HFF-Myc (cell line): ENCODE measurements at regions not wholly inside any gene's neighbourhood (a gene's known extent, or its start where the extent isn't known, plus 50 kb on each side); places are given as distances from the start of the nearest gene placed in this dataset.

Source experiments
- DNase-seq: peaks from one replicate; pipeline ENCODE4 v3.0.0-alpha.2; 2011; ENCODE audit warnings: low read depth; ENCODE audit errors: extremely low read depth
- H3K4me3 ChIP-seq: replicated peaks from 2 replicates; pipeline ENCODE4 v1.5.1; 2011; ENCODE audit warnings: low read depth, mild to moderate bottlenecking, control low read depth, low read length
- CTCF ChIP-seq: IDR thresholded peaks from 2 replicates; pipeline ENCODE4 v1.5.1; 2012; ENCODE audit warnings: mild to moderate bottlenecking, low read depth, low read length, control low read depth; ENCODE audit errors: missing control alignments

- no peak overlapping the region for H3K4me3 ChIP-seq
- DNase-seq: no peak
- no peak for TF ChIP-seq CTCF
Observed at GRCh38 chr1:191025896-191026642, 548.4 kb upstream of the BRINP3 start.

GRCh38 chr1:191026828-191027227, 549.2 kb upstream of the BRINP3 start:
- DNase-seq: no peak
- H3K4me3 ChIP-seq: no peak overlapping the region
- TF ChIP-seq CTCF: no peak

- DNase-seq: no peak
- no peak overlapping the region for H3K4me3 ChIP-seq
- no peak for TF ChIP-seq CTCF
Observed at GRCh38 chr1:191034132-191034531, 556.5 kb upstream of the BRINP3 start.

GRCh38 chr1:191043066-191043465, 565.4 kb upstream of the BRINP3 start:
- H3K4me3 ChIP-seq: no peak overlapping the region
- DNase-seq: no peak
- no peak for TF ChIP-seq CTCF

- DNase-seq: no peak
- no peak for TF ChIP-seq CTCF
- H3K4me3 ChIP-seq: no peak overlapping the region
Observed at GRCh38 chr1:191049781-191050180, 572.1 kb upstream of the BRINP3 start.

GRCh38 chr1:191052888-191053287, 575.2 kb upstream of the BRINP3 start:
- H3K4me3 ChIP-seq: no peak overlapping the region
- no peak for TF ChIP-seq CTCF
- DNase-seq: no peak

GRCh38 chr1:191065346-191065745, 587.7 kb upstream of the BRINP3 start:
- no peak for TF ChIP-seq CTCF
- no peak overlapping the region for H3K4me3 ChIP-seq
- DNase-seq: no peak
